ENCODE measurements at regions not wholly inside any gene's neighbourhood (a gene's known extent, or its start where the extent isn't known, plus 50 kb on each side); places are given as distances from the start of the nearest gene placed in this dataset.

GRCh38 chr13:53276265-53276664 is 247.7 kb downstream of the OLFM4 start:
- TF ChIP-seq CTCF (IDR thresholded peaks at IDR 0.05; ENCODE audit: low read depth, low read length, poor library complexity, severe bottlenecking) (no peak), EZH2phosphoT487 (IDR thresholded peaks at IDR 0.05; ENCODE audit: borderline replicate concordance, low read length) (no peak)
